Astrocyte (in vitro differentiated cells and primary cell): ENCODE measurements at regions not wholly inside any gene's neighbourhood (a gene's known extent, or its start where the extent isn't known, plus 50 kb on each side); places are given as distances from the start of the nearest gene placed in this dataset.
"Not testable (repeated sequence)": the region's sequence is repeated elsewhere in the genome, so short reads cannot be mapped to it uniquely, and the experiment has no call there.

Experiments
- DNase-seq: peaks from one replicate; pipeline ENCODE4 v3.0.0-alpha.2; 2010; ENCODE audit warnings: low read depth
- FAIRE-seq: peaks from 2 replicates; lab custom pipeline; 2011; peaks lifted over from hg19 to GRCh38; lab: Jason Lieb, UNC
- H2AFZ ChIP-seq: 2 replicates; pipeline ENCODE4 v1.6.0; 2012; ENCODE audit warnings: low read depth, low read length, inconsistent platforms
- H3K27ac ChIP-seq: 2 replicates; pipeline ENCODE4 v1.5.1; 2011; ENCODE audit warnings: low read depth, low read length, inconsistent platforms
- H3K27me3 ChIP-seq: 2 replicates; pipeline ENCODE4 v1.6.0; 2011; ENCODE audit warnings: low read length, inconsistent platforms; ENCODE audit not compliant: insufficient read depth
- H3K36me3 ChIP-seq: 2 replicates; pipeline ENCODE4 v1.5.1; 2011; ENCODE audit warnings: low read length, inconsistent platforms; ENCODE audit not compliant: insufficient read depth
- H3K4me1 ChIP-seq: 2 replicates; pipeline ENCODE4 v1.5.1; 2011; ENCODE audit warnings: low read length, inconsistent platforms; ENCODE audit not compliant: insufficient read depth
- H3K4me2 ChIP-seq: 2 replicates; pipeline ENCODE4 v1.6.0; 2012; ENCODE audit warnings: low read length, inconsistent platforms
- H3K4me3 ChIP-seq: 2 replicates; pipeline ENCODE4 v1.5.1; 2011; ENCODE audit warnings: low read depth, mild to moderate bottlenecking, low read length, inconsistent platforms; ENCODE audit not compliant: insufficient read depth
- H3K79me2 ChIP-seq: 2 replicates; pipeline ENCODE4 v1.6.0; 2012; ENCODE audit warnings: mild to moderate bottlenecking, low read length, inconsistent platforms; ENCODE audit not compliant: insufficient read depth
- H3K9ac ChIP-seq: 2 replicates; pipeline ENCODE4 v1.6.0; 2012; ENCODE audit warnings: mild to moderate bottlenecking, low read length, inconsistent platforms
- H3K9me3 ChIP-seq: 2 replicates; pipeline ENCODE4 v1.5.1; 2012; ENCODE audit warnings: low read depth, mild to moderate bottlenecking, low read length, inconsistent platforms; ENCODE audit not compliant: insufficient read depth
- H4K20me1 ChIP-seq: 2 replicates; pipeline ENCODE4 v1.6.0; 2012; ENCODE audit warnings: low read length, inconsistent platforms; ENCODE audit not compliant: insufficient read depth
- H3K27ac Mint-ChIP-seq: one replicate; pipeline ENCODE4 v1.8.0; 2021; ENCODE audit warnings: mild to moderate bottlenecking, mixed read lengths; ENCODE audit not compliant: unreplicated experiment
- H3K27me3 Mint-ChIP-seq: one replicate; pipeline ENCODE4 v1.8.0; 2021; ENCODE audit warnings: low read depth, mixed read lengths; ENCODE audit not compliant: unreplicated experiment
- H3K36me3 Mint-ChIP-seq: one replicate; pipeline ENCODE4 v1.8.0; 2021; ENCODE audit warnings: low read depth, mixed read lengths; ENCODE audit not compliant: unreplicated experiment
- H3K4me1 Mint-ChIP-seq: one replicate; pipeline ENCODE4 v1.8.0; 2021; ENCODE audit warnings: low read depth, mixed read lengths; ENCODE audit not compliant: unreplicated experiment
- H3K4me3 Mint-ChIP-seq: one replicate; pipeline ENCODE4 v1.8.0; 2021; ENCODE audit warnings: mild to moderate bottlenecking, moderate library complexity, mixed read lengths; ENCODE audit not compliant: unreplicated experiment
- H3K9me3 Mint-ChIP-seq: one replicate; pipeline ENCODE4 v1.8.0; 2021; ENCODE audit warnings: mild to moderate bottlenecking, mixed read lengths; ENCODE audit not compliant: unreplicated experiment
- EZH2 ChIP-seq: IDR thresholded peaks from 2 replicates; pipeline ENCODE4 v1.6.1; 2012; ENCODE audit warnings: mild to moderate bottlenecking, low read length, inconsistent platforms; ENCODE audit not compliant: insufficient read depth
- TF ChIP-seq, protein P1 (sequence below): IDR thresholded peaks from 2 replicates; pipeline ENCODE4 v1.5.1; 2011; ENCODE audit warnings: low read depth, mild to moderate bottlenecking, inconsistent platforms, low read length, moderate library complexity; ENCODE audit not compliant: insufficient read depth

DNA sequence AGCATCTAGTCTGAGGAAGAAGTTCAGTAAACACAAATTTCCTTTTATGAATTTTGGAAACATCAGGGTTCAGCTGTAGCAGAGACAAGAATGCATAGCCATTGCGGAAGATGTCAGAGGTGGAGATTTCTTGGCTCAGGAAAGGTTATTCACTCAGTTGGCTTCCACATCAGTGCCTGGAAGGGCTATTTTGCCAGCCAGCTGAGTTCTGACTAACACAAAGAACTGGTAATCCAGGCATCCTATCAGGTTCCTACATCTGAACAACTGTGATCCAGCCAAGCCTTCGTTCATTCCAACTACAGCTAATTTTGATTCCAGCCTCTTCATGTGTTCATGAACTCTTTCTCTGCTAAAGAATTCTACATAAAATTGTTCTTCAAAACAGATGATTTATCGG, 965.6 kb downstream of the XPNPEP1 start:
- no peak for TF ChIP-seq EZH2
- TF ChIP-seq, protein P1, sequence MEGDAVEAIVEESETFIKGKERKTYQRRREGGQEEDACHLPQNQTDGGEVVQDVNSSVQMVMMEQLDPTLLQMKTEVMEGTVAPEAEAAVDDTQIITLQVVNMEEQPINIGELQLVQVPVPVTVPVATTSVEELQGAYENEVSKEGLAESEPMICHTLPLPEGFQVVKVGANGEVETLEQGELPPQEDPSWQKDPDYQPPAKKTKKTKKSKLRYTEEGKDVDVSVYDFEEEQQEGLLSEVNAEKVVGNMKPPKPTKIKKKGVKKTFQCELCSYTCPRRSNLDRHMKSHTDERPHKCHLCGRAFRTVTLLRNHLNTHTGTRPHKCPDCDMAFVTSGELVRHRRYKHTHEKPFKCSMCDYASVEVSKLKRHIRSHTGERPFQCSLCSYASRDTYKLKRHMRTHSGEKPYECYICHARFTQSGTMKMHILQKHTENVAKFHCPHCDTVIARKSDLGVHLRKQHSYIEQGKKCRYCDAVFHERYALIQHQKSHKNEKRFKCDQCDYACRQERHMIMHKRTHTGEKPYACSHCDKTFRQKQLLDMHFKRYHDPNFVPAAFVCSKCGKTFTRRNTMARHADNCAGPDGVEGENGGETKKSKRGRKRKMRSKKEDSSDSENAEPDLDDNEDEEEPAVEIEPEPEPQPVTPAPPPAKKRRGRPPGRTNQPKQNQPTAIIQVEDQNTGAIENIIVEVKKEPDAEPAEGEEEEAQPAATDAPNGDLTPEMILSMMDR = no peak
- no peak overlapping the region for H3K27ac ChIP-seq
- no peaks in the 10 kb centered on the region for H3K9me3 Mint-ChIP-seq
- H3K27me3 ChIP-seq = no peaks in the 10 kb centered on the region
- H2AFZ ChIP-seq = no peak overlapping the region
- peak; percentile 51 for DNase-seq
- H4K20me1 ChIP-seq = no peaks in the 10 kb centered on the region
- no peaks in the 10 kb centered on the region for H3K4me1 ChIP-seq
- H3K27ac Mint-ChIP-seq = no peak overlapping the region
- no peaks in the 10 kb centered on the region for H3K36me3 ChIP-seq
- no peaks in the 10 kb centered on the region for H3K9me3 ChIP-seq
- FAIRE-seq = no peak
- no peaks in the 10 kb centered on the region for H3K36me3 Mint-ChIP-seq
- H3K4me3 ChIP-seq = no peak overlapping the region
- H3K4me1 Mint-ChIP-seq = no peaks in the 10 kb centered on the region
- H3K4me2 ChIP-seq = no peak overlapping the region
- H3K27me3 Mint-ChIP-seq = no peaks in the 10 kb centered on the region
- H3K4me3 Mint-ChIP-seq = no peak overlapping the region
- no peaks in the 10 kb centered on the region for H3K79me2 ChIP-seq
- no peak overlapping the region for H3K9ac ChIP-seq

DNA sequence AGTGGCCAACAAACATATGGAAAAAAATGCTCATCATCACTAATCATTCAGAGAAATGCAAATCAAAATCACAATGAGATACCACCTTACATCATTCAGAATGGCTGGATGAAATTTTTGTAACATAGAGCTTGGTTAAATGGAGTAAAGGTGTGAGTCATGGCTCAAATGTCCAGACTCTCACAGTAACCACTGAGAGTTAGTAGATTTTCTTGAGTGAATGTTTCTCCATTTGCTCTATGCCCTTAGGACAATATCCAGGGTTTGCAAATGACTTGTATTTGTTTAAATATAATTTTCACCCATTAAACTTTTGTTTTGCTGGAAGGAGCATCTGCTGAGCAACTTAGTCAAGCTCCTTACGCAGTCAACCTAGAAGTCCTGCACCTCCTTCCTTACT, 967.2 kb downstream of the XPNPEP1 start:
- H3K27ac Mint-ChIP-seq = no peak overlapping the region
- H3K4me3 ChIP-seq = no peak overlapping the region
- no peaks in the 10 kb centered on the region for H3K27me3 Mint-ChIP-seq
- no peak overlapping the region for H3K4me3 Mint-ChIP-seq
- no peaks in the 10 kb centered on the region for H3K4me1 ChIP-seq
- H3K9me3 ChIP-seq = no peaks in the 10 kb centered on the region
- H2AFZ ChIP-seq = no peak overlapping the region
- no peaks in the 10 kb centered on the region for H3K4me1 Mint-ChIP-seq
- FAIRE-seq (no peak), DNase-seq (peak; percentile 8)
- no peaks in the 10 kb centered on the region for H3K36me3 Mint-ChIP-seq
- H3K27ac ChIP-seq = no peak overlapping the region
- H3K36me3 ChIP-seq = no peaks in the 10 kb centered on the region
- H4K20me1 ChIP-seq = no peaks in the 10 kb centered on the region
- H3K27me3 ChIP-seq = no peaks in the 10 kb centered on the region
- no peak overlapping the region for H3K9ac ChIP-seq
- no peaks in the 10 kb centered on the region for H3K79me2 ChIP-seq
- peaks cover 6% of the 10 kb centered on the region for H3K9me3 Mint-ChIP-seq
- no peak for TF ChIP-seq EZH2
- TF ChIP-seq, protein P1 = no peak
- no peak overlapping the region for H3K4me2 ChIP-seq

DNA sequence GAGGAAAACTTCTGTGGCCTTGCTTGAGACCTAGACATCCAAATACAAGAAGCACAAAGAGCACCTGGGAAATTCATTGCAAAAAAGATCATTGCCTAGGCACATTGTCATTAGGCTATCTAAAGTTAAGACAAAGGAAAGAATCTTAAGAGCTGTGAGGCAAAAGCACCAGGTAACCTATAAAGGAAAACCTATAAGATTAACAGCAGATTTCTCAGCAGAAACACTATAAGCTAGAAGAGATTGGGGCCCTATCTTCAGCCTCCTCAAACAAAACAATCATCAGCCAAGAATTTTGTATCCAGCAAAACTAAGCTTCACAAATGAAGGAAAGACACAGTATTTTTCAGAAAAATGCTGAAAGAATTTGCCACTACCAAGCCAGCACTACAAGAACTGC, 1003.3 kb downstream of the XPNPEP1 start:
- FAIRE-seq, H3K27me3 ChIP-seq, H3K4me1 Mint-ChIP-seq, H3K4me2 ChIP-seq, H3K27me3 Mint-ChIP-seq, H3K4me1 ChIP-seq, H3K27ac ChIP-seq, H3K36me3 Mint-ChIP-seq, H3K9ac ChIP-seq, H3K9me3 ChIP-seq, H2AFZ ChIP-seq, DNase-seq, H3K4me3 ChIP-seq, H3K4me3 Mint-ChIP-seq, H3K27ac Mint-ChIP-seq, H4K20me1 ChIP-seq, H3K36me3 ChIP-seq, H3K79me2 ChIP-seq: not testable (repeated sequence)
- H3K9me3 Mint-ChIP-seq = peaks cover 11% of the 10 kb centered on the region
